HEK293 (cell line): ENCODE measurements at regions not wholly inside any gene's neighbourhood (a gene's known extent, or its start where the extent isn't known, plus 50 kb on each side); places are given as distances from the start of the nearest gene placed in this dataset.

Source experiments
- CTCF ChIP-seq: fragments of 450-650 bp; formaldehyde crosslinking; IDR thresholded peaks from 2 replicates; pipeline ENCODE4 v1.5.1; 2016; ENCODE audit warnings: missing biosample characterization, missing genetic modification characterization
- KLF16 ChIP-seq: fragments of 450-650 bp; formaldehyde crosslinking; IDR thresholded peaks from 2 replicates; pipeline ENCODE4 v1.5.1; 2017; ENCODE audit warnings: missing biosample characterization, missing genetic modification characterization
- MYNN ChIP-seq: fragments of 450-650 bp; formaldehyde crosslinking; IDR thresholded peaks from 2 replicates; pipeline ENCODE4 v1.5.1; 2016; ENCODE audit warnings: missing biosample characterization, missing genetic modification characterization, borderline replicate concordance
- OVOL3 ChIP-seq: fragments of 450-650 bp; formaldehyde crosslinking; IDR thresholded peaks from 2 replicates; pipeline ENCODE4 v1.5.1; 2016; ENCODE audit warnings: missing biosample characterization, missing genetic modification characterization
- YY1 ChIP-seq: fragments of 450-650 bp; formaldehyde crosslinking; IDR thresholded peaks from 2 replicates; pipeline ENCODE4 v1.5.1; 2018; ENCODE audit warnings: missing biosample characterization, missing genetic modification characterization
- ZFP3 ChIP-seq: fragments of 450-650 bp; formaldehyde crosslinking; IDR thresholded peaks from 2 replicates; pipeline ENCODE4 v1.5.1; 2016; ENCODE audit warnings: low read depth, missing biosample characterization, missing genetic modification characterization
- ZNF274 ChIP-seq, 2 experiments: fragments of 200-500 bp in 1 of 2; fragments of 450-650 bp in 1 of 2; sonication (Bioruptor generic) in 1 of 2; formaldehyde crosslinking in 1 of 2; IDR thresholded peaks; 2 replicates each; pipeline versions ENCODE4 v1.5.1 to v1.6.1; 2014 to 2016; ENCODE audit warnings: borderline replicate concordance in 1 of 2, inconsistent platforms in 1 of 2, low read length in 1 of 2, missing biosample characterization in 1 of 2, missing genetic modification characterization in 1 of 2
- ZNF639 ChIP-seq: fragments of 450-650 bp; formaldehyde crosslinking; IDR thresholded peaks from 2 replicates; pipeline ENCODE4 v1.5.1; 2016; ENCODE audit warnings: missing biosample characterization, missing genetic modification characterization

GRCh38 chr5:101942321-101942882 is 353.7 kb downstream of the SLCO4C1 start:
- TF ChIP-seq CTCF (peak; percentile 29; the same call in 1 of the 2 replicates), OVOL3 (tag by site-specific recombination) (no peak), ZFP3 (tag by site-specific recombination) (no peak), MYNN (tag by site-specific recombination) (no peak), ZNF274 (IDR thresholded peaks at IDR 0.05; ENCODE audit: low read length) (no peak), ZNF274 (tag by site-specific recombination; IDR thresholded peaks at IDR 0.05; ENCODE audit: borderline replicate concordance) (no peak), ZNF639 (tag by site-specific recombination) (no peak), KLF16 (tag by site-specific recombination) (no peak), YY1 (tag by site-specific recombination) (no peak)
